ENCODE measurements at regions not wholly inside any gene's neighbourhood (a gene's known extent, or its start where the extent isn't known, plus 50 kb on each side); places are given as distances from the start of the nearest gene placed in this dataset.

- TF ChIP-seq CTCF (IDR thresholded peaks at IDR 0.05) (no peak), POLR2A (IDR thresholded peaks at IDR 0.05) (no peak)
These were observed 98.6 kb upstream of the KCTD7 start for GRCh38 chr7:66529883-66530610.
